Medulla oblongata (tissue), 1 donor: ENCODE measurements at regions not wholly inside any gene's neighbourhood (a gene's known extent, or its start where the extent isn't known, plus 50 kb on each side); places are given as distances from the start of the nearest gene placed in this dataset.

Source experiments
- DNase-seq: peaks from one replicate; pipeline ENCODE4 v3.0.0-alpha.2; 2015; ENCODE audit errors: extremely low spot score

GRCh38 chr14:35222324-35222723 lies 69.9 kb upstream of the PSMA6 start:
- no peak for DNase-seq

DNA sequence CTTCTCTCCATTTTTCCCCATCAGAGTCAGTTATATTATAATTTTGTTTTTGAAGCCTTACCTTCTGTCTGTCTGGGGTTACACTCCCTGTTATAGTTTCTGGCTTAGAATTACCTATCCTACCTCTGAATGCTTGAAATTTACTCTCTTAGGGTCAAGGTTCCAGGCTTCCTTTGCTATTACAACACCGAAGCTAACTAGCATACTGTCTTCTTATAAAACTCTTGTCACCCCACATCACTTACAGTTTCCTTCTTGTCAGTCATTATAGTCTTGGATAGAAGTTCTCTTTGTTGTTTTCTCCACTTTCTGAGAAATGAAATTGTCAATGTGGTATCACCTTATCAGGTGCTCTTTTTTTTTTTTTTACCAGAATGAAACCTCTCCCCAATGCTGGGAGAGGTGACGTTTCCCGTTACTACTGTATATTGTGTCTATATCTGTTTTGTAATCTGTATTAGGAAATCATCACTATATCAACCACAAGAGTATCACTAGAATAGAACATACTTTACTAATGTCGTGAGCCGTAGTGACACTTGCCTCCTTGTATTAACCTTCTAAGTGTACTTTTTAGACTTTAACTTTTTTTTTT lies 69.2 kb upstream of the PSMA6 start:
- DNase-seq: no peak

GRCh38 chr14:35223927-35224326 lies 68.3 kb upstream of the PSMA6 start:
- DNase-seq: no peak

GRCh38 chr14:35224615-35225014 lies 67.6 kb upstream of the PSMA6 start:
- no peak for DNase-seq

DNA sequence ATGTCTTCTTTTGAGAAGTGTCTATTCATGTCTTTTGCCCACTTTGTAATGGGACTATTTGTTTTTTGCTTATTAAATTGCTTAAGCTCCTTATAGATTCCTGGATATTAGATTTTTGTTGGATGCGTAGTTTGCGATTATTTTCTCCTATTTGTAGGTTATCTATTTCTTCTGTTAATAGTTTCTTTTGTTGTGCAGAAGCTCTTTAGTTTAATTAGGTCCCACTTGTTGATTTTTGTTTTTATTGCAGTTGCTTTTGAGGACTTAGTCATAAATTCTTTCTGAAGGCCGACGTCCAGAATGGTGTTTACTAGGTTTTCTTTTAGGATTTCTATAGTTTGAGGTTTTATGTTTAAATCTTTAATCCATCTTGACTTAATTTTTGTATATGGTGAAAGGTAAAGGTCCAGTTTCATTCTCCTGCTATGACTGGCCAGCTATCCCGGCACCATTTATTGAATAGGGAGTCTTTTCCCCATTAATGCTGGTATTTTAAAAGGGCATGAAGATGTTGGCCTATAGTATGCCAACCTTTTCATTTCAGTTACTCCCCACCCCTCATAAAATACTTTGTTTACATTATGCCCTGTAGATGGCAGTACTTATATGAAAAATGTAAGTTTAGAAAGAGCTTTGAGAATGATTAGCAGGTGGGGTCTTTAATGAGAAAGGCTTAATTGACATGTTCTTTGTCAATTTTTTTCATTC lies 62.9 kb upstream of the PSMA6 start:
- no peak for DNase-seq

DNA sequence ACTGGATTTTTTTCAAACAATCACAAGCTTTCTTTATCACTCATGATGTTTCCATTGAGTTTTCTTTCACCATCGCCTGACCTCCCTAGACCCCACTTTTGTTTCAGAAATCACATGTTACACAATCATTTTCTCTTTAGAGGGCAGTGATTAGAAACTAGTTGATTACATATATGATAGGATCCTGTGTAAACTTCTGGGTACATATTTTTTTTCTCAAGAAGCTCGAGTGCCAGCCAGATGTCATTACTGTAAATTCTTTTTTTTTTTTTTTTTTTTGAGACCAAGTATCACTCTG lies 62.4 kb upstream of the PSMA6 start:
- DNase-seq: no peak

- DNase-seq: no peak
Measured at GRCh38 chr14:35231207-35231760, 60.9 kb upstream of the PSMA6 start.

- DNase-seq: no peak
Measured at GRCh38 chr14:35234012-35234805, 58.0 kb upstream of the PSMA6 start.

- no peak for DNase-seq
Measured at GRCh38 chr14:35235840-35236239, 56.3 kb upstream of the PSMA6 start.

GRCh38 chr14:35236806-35237205 lies 55.4 kb upstream of the PSMA6 start:
- DNase-seq: no peak

- no peak for DNase-seq
Measured at GRCh38 chr14:35240231-35240630, 52.0 kb upstream of the PSMA6 start.
